Stimulated activated effector memory CD8-positive, alpha-beta T cell treated with anti-CD3 and anti-CD28 coated beads, Interleukin-12 subunit alpha, Interleukin-12 subunit beta, amount 100 ng/mL, for 72 hours (primary cell): ENCODE measurements at regions not wholly inside any gene's neighbourhood (a gene's known extent, or its start where the extent isn't known, plus 50 kb on each side); places are given as distances from the start of the nearest gene placed in this dataset.
"Not testable (repeated sequence)": the region's sequence is repeated elsewhere in the genome, so short reads cannot be mapped to it uniquely, and the experiment has no call there.

Source experiments
- ATAC-seq: fragments of 150-1000 bp; cut with Tn5 transposase; 2 replicates; pipeline ENCODE4 v1.10.0; 2021
- DNase-seq, 2 donors: peaks; one replicate each; pipeline ENCODE4 v3.0.0; 2021 to 2022; ENCODE audit warnings: low spot score in 2 of 2
- H3K27ac Mint-ChIP-seq: one replicate; pipeline ENCODE4 v1.8.0; 2022; ENCODE audit warnings: mild to moderate bottlenecking, mixed read lengths
- H3K36me3 Mint-ChIP-seq: one replicate; pipeline ENCODE4 v1.8.0; 2022; ENCODE audit warnings: mild to moderate bottlenecking, mixed read lengths
- H3K4me1 Mint-ChIP-seq: one replicate; pipeline ENCODE4 v1.8.0; 2022; ENCODE audit warnings: mixed read lengths
- H3K4me3 Mint-ChIP-seq: one replicate; pipeline ENCODE4 v1.8.0; 2022; ENCODE audit warnings: mild to moderate bottlenecking, mixed read lengths
- H3K9me3 Mint-ChIP-seq: one replicate; pipeline ENCODE4 v1.8.0; 2022; ENCODE audit warnings: mixed read lengths

DNA sequence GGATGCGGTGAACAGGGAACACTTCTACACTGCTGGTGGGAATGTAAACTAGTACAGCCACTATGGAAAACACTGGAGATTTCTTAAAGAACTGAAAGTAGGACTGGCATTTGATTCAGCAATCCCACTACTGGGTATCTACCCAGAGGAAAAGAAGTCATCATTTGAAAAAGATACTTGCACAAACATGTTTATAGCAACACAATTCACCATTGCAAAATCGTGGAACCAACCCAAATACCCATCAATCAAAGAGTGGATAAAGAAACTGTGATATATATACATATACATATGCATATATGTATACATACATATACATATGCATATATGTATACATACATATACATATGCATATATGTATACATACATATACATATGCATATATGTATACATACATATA, 682.0 kb downstream of the RFPL4B start:
- H3K4me1 Mint-ChIP-seq, H3K36me3 Mint-ChIP-seq, H3K27ac Mint-ChIP-seq, H3K9me3 Mint-ChIP-seq, DNase-seq, H3K4me3 Mint-ChIP-seq, ATAC-seq: not testable (repeated sequence)

DNA sequence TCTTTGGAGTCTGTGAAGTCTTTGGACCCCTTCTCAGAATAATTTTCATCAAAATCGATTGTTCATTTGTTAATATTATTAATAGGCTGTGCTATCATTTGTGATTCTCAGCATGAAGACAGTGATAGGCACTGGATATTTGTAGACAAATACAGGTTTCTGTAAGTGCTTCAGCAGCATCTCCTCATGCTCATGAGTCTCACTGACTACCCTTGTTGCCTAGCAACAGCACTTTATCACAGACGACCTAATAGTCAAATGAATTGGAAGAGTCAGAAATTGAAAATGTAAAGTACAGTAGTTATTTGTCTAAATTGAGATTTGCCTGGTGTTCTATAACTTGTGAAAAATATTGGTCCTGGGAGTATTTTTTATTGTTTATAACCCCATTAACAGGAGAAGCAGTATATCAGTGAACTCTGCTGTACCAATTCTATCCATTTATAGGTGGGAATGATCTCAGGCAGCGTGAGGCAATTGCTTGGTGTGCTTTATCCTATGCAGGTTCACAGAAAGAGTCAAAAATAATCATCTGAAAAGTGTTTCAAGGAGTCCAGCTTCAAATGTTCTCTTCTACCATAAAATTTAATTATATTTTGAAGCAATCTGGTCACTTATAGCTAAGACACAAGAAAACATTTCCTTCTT, 684.6 kb downstream of the RFPL4B start:
- no peak overlapping the region for H3K4me3 Mint-ChIP-seq
- H3K36me3 Mint-ChIP-seq = no peaks in the 10 kb centered on the region
- no peak overlapping the region for H3K27ac Mint-ChIP-seq
- H3K4me1 Mint-ChIP-seq = no peaks in the 10 kb centered on the region
- no peak for ATAC-seq
- DNase-seq = no peak
- peaks cover 2% of the 10 kb centered on the region for H3K9me3 Mint-ChIP-seq

DNA sequence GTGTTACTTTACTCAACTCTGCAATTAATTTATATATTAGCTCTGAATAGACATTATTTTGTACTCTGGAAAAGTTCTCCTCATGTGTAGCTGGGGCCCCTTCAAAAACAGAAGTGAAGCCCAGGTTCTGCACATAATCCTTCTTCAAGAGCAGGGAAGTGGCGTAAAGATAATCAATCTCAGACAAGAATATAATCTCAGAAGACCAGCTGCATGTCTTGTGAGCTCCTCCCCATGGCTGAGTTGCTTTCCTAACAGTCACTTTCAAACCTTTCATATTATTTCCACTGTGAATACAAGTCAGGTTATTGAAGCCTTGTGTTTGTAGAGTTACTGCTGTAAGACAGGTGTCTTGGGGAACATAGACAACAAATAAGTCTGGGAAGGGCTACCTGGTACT, 691.9 kb downstream of the RFPL4B start:
- Mint-ChIP-seq H3K27ac (no peak overlapping the region), H3K4me1 (no peaks in the 10 kb centered on the region), H3K36me3 (no peaks in the 10 kb centered on the region), H3K4me3 (no peak overlapping the region), H3K9me3 (peaks cover 5% of the 10 kb centered on the region)
- no peak for DNase-seq
- no peak for ATAC-seq

DNA sequence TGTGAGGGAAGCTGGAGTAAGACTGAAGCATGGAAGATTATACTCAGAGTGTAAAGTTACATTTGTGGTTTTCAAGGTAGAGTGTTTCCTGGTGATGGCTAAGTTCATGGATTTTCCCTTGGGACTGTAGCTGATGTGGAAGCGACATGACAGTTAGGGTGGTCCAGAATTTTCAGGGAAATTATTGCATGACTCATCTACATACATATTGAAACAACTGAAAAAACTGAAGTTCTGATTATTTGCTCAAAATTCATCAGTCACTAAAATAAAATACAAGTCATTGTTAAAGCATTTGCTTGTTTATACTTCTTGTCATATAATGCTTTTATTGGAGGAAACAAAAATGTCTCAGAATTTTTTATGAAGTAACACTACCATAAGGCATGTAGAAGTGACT, 700.0 kb downstream of the RFPL4B start:
- Mint-ChIP-seq H3K4me1 (no peaks in the 10 kb centered on the region), H3K9me3 (peaks cover 15% of the 10 kb centered on the region), H3K27ac (no peak overlapping the region), H3K4me3 (no peak overlapping the region), H3K36me3 (no peaks in the 10 kb centered on the region)
- no peak for DNase-seq
- no peak for ATAC-seq

DNA sequence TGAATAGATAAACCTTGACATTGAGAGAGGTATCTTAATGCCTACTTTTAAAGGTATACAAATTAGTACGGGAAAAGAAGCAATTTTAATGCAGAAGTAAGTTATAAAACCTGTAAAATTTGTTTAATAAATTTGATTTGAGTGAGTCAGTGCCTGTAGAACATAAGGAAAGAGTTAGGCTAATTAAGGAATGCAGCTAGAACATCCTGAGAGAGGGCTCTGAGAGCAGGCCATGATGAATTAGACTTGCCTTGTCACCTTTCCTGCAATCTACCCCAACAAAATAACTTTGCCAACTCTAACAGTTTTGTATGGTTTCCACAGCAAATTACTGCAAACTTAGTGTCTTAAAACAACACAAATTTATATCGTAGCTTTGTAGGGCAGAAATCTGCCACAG, 700.8 kb downstream of the RFPL4B start:
- Mint-ChIP-seq H3K9me3 (peaks cover 15% of the 10 kb centered on the region), H3K36me3 (no peaks in the 10 kb centered on the region), H3K4me1 (no peaks in the 10 kb centered on the region), H3K4me3 (no peak overlapping the region), H3K27ac (no peak overlapping the region)
- DNase-seq (no peak), ATAC-seq (no peak)

DNA sequence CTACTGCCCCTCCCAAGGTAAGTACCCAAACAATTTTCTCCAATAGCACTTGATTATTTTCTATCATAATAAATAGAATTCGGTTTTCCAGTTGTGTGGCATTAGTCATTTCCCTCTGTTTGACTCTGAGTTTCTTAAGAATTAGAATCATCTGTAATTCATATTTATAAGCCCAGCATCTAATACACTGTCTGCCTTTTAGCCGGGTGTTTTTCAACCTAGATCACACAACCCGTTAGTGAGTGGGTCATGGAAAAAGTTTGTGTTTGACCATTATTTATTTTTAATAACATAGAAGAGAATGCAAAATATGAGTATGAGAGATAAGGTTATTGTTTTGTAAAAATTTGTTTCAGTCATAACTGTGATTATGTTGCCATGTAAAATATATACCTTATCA, 701.6 kb downstream of the RFPL4B start:
- H3K4me1 Mint-ChIP-seq = no peaks in the 10 kb centered on the region
- H3K4me3 Mint-ChIP-seq = no peak overlapping the region
- DNase-seq (no peak), ATAC-seq (no peak)
- no peak overlapping the region for H3K27ac Mint-ChIP-seq
- peaks cover 15% of the 10 kb centered on the region for H3K9me3 Mint-ChIP-seq
- no peaks in the 10 kb centered on the region for H3K36me3 Mint-ChIP-seq

DNA sequence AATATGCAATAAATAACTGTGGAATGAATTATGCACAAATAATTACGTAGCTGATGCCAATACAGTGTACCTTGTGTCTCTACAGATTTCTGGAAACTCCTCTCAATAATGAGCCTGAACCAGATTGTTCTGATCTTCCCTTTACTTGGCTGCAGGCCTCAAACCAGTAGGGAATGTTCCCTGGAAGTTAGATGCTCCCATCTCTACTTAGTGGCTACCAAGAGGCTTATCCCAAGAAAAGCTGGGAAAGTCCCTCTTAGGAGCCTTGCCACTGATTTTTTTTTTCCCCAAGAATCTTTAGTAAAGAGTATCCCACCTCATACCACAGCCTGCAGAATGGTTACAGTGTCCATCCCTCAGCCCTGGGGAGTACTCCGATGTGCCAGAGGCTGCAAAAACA, 702.1 kb downstream of the RFPL4B start:
- ATAC-seq (no peak), DNase-seq (no peak)
- Mint-ChIP-seq H3K4me3 (no peak overlapping the region), H3K4me1 (no peaks in the 10 kb centered on the region), H3K36me3 (no peaks in the 10 kb centered on the region), H3K27ac (no peak overlapping the region), H3K9me3 (peaks cover 15% of the 10 kb centered on the region)

DNA sequence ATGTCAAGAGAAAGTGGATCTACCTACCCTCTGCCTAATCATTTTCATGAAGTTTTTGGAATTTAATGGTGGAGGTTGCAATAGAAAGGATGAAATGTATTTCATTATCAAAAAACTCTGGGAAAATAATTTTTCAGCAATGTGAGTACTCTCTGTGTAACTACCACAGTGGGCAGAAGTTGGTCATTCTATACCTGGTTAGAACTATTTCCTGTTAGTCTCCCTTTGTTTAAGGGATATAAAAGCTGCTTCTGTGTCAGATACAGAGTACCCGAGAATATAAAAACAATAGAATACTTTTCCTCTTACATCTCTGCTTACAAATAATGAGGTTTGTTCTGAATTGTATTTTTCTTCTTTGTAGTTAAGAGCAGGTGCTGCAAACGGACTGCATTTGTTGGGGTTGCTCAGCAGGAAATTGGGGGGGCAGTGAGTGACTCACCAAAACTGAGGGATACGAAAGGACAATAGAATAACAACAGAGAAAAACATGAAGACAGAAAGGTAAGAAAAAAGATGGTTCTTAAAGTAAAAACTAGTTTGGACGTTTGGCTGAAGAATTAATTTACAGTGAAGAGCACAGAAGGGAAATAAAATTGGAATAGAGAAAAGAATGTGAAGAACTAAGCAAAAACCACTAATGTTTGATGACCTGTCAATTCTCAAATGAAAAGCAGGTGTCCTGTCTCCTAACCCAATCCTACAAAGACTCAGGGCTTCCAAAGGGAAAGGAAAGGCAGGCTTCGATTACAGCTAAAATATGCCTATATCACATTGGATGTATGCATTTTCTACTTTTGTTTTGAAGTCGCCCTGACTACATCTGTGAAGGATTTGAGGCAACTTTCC, 703.1 kb downstream of the RFPL4B start:
- no peak for DNase-seq
- no peak overlapping the region for H3K27ac Mint-ChIP-seq
- no peaks in the 10 kb centered on the region for H3K36me3 Mint-ChIP-seq
- no peak overlapping the region for H3K4me3 Mint-ChIP-seq
- peaks cover 13% of the 10 kb centered on the region for H3K9me3 Mint-ChIP-seq
- H3K4me1 Mint-ChIP-seq = no peaks in the 10 kb centered on the region
- no peak for ATAC-seq

DNA sequence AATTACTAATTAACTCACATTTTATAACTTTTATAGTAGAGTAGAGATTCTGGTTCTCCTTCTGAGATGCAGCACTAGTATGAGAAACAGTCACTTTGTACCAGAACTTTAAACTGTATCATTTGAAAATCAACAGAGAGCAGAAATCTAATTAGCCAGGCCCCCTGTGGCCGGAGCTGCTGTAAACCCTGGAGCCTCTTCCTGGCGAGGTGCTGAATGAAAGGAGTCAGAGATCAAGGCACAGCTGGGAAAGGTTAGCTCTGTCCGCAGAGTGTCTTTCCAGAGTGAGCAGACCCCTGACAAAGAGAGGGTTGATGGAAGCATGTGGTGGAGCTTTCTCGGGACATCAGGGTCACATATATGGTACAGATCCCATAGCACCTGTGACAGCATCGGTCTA, 703.8 kb downstream of the RFPL4B start:
- no peak overlapping the region for H3K4me3 Mint-ChIP-seq
- no peaks in the 10 kb centered on the region for H3K4me1 Mint-ChIP-seq
- no peak overlapping the region for H3K27ac Mint-ChIP-seq
- no peaks in the 10 kb centered on the region for H3K36me3 Mint-ChIP-seq
- ATAC-seq = no peak
- H3K9me3 Mint-ChIP-seq = peaks cover 11% of the 10 kb centered on the region
- DNase-seq = no peak

DNA sequence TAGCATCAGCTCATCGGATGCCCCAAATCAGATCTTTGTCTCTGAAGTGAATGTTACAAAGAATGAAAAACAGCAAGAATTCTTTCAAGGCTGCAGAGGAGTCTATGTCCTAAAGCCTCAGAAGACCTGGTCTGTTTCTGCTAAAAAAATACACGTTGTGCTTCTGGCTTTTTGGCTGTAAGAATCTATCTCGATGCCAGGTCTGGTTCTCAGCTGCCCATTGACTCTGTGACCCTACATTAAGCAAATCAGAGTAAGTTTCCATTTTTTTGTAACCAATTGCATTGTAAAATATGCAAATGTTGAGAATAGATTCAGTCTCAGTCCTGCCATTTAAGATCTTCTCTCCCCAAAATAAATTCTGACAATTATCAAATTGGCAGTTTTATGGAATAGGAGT, 705.4 kb downstream of the RFPL4B start:
- Mint-ChIP-seq H3K4me1 (no peaks in the 10 kb centered on the region), H3K36me3 (no peaks in the 10 kb centered on the region), H3K4me3 (no peak overlapping the region), H3K9me3 (peaks cover 13% of the 10 kb centered on the region), H3K27ac (no peak overlapping the region)
- ATAC-seq = no peak
- DNase-seq = no peak

DNA sequence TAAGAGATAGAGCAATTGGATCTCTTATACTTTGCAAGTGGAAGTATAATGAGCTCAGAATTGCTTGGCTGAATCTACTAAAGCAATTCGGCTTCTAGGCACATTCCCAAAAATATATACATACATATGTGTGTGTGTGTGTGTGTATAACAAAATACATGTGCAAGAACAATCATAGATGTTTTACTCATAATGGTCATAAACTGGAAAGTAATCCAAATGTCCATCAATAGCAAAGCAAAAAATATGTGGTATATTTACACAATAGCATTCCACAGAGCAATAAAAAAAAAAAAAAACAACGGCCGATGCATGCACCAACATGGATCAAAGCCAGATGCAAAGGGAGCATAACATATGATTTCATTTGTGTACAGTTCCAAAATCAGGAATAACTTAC, 707.9 kb downstream of the RFPL4B start:
- no peaks in the 10 kb centered on the region for H3K4me1 Mint-ChIP-seq
- peaks cover 14% of the 10 kb centered on the region for H3K9me3 Mint-ChIP-seq
- H3K4me3 Mint-ChIP-seq = no peak overlapping the region
- H3K36me3 Mint-ChIP-seq = no peaks in the 10 kb centered on the region
- H3K27ac Mint-ChIP-seq = no peak overlapping the region
- DNase-seq = no peak
- no peak for ATAC-seq

DNA sequence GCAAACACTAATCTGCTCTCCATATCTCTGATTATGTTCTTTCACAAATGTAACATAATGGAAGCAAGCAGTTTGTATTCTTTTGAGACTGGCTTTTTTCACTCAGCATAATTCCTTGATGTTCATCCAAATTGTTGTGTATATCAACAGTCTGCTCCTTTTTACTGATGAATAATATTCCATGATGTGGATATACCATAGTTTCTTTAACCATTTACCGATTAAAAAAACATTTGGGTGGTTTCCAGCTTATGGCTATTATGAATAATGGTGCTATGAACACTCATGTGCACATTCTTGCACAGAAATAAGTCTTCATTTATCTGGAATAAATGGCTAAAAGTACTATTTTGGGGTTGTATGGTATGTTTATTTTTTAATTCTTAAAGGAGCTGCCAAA, 708.9 kb downstream of the RFPL4B start:
- Mint-ChIP-seq H3K4me3 (no peak overlapping the region), H3K9me3 (peaks cover 13% of the 10 kb centered on the region), H3K36me3 (no peaks in the 10 kb centered on the region), H3K4me1 (no peaks in the 10 kb centered on the region), H3K27ac (no peak overlapping the region)
- DNase-seq (no peak), ATAC-seq (no peak)

DNA sequence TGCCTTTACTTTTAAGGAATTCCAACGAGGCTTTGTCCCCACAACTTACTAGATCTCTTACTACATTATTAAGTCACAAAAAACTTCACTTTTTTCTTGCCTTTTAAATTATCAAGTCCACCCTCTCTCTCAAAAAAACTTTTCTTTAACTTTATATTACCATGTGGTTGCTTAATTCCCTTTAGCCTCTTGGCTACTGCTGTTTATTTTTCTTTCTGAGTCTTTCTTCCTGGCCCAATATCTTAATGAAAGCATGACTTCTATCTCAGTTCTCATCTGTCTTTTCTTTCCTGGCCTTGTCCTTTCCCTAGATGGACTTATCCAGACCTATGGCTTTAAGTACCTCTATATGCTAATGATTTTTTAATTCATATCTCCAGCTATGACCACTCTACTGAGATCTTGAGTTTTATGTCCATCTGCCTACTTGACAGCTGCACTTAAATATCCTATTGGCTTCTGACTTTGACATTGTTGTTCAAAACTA, 710.5 kb downstream of the RFPL4B start:
- Mint-ChIP-seq H3K27ac (no peak overlapping the region), H3K9me3 (peaks cover 12% of the 10 kb centered on the region), H3K4me3 (no peak overlapping the region), H3K4me1 (no peaks in the 10 kb centered on the region), H3K36me3 (no peaks in the 10 kb centered on the region)
- no peak for DNase-seq
- ATAC-seq = no peak

DNA sequence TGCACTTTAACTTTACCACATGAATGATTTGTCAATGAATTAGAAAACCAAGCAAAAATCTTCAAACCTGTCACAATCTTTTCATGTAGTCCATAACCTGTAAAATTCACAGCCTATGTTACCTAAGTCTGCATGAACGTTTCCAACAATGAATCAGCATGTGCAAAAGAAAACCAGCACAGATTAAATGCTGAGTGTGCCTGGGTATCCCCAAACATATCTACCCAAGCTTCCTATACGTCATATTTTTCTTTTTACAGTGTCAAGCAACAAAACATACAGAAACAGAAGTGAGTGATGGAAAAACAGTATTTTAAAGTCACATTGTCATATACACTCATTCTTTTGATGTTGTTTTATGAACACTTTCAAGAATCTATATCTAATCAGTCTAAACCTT, 713.5 kb downstream of the RFPL4B start:
- no peaks in the 10 kb centered on the region for H3K36me3 Mint-ChIP-seq

DNA sequence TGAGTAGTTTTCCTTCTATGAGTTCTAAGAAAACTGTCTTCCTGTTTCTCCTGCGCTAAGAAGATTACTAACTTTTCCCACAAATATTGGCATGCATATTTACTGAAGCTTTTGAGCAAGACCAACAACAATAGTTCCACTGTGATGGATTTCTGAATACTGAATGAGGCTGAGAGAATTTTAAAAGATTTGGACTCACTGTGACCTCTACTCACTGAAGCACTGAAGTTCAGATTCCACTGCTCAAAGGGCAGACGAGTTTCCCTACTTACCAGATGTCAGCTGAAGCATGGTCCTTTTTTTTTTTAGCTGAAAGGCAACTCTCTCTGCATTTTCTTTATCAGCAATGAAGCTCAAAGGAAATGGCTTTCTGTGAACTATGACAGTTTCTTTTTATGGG, 718.5 kb downstream of the RFPL4B start:
- no peak for DNase-seq
- H3K27ac Mint-ChIP-seq = no peak overlapping the region
- no peak for ATAC-seq

More for the DNA sequence above, 713.5 kb downstream of the RFPL4B start:
- Mint-ChIP-seq H3K4me3 (no peak overlapping the region), H3K9me3 (peaks cover 19% of the 10 kb centered on the region), H3K4me1 (no peaks in the 10 kb centered on the region), H3K27ac (no peak overlapping the region)
- ATAC-seq (no peak), DNase-seq (no peak)

DNA sequence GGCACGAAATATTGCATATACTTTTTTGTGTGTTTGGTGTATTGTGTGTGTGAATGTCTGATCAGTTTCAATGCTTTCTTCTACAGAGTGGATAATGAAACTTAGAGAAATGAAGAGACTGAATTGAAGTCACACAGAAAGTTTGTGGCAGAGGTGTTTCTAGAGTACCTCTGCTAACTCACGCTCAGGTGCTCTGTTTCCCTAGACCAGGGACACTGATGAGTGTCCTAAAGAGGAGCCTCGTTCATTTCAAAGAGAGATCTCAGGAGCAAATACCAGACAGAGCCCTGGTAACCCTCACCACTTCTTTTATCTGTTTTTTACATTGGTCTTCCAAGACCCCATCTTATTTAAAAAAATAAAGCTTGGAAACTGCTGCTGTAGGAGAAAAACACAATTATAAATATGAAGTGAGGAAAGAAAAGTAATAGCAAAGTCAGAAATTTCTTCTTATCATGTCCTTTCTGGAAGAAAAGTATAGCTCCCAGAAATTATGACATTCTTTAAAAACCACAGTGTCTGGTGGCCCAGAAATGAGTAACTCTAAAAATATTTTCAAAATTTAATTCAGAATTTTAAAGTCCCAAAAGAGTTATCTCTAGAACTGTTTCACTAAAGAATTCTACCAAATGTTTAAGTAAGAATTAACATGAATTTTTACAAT, 720.6 kb downstream of the RFPL4B start:
- Mint-ChIP-seq H3K27ac (no peak overlapping the region), H3K4me1 (no peaks in the 10 kb centered on the region), H3K4me3 (no peak overlapping the region), H3K9me3 (peaks cover 10% of the 10 kb centered on the region), H3K36me3 (no peaks in the 10 kb centered on the region)
- no peak for ATAC-seq
- DNase-seq = no peak

More for the DNA sequence above, 718.5 kb downstream of the RFPL4B start:
- Mint-ChIP-seq H3K9me3 (peaks cover 9% of the 10 kb centered on the region), H3K36me3 (no peaks in the 10 kb centered on the region), H3K4me3 (no peak overlapping the region), H3K4me1 (no peaks in the 10 kb centered on the region)
